ENCODE measurements at regions not wholly inside any gene's neighbourhood (a gene's known extent, or its start where the extent isn't known, plus 50 kb on each side); places are given as distances from the start of the nearest gene placed in this dataset.

DNA sequence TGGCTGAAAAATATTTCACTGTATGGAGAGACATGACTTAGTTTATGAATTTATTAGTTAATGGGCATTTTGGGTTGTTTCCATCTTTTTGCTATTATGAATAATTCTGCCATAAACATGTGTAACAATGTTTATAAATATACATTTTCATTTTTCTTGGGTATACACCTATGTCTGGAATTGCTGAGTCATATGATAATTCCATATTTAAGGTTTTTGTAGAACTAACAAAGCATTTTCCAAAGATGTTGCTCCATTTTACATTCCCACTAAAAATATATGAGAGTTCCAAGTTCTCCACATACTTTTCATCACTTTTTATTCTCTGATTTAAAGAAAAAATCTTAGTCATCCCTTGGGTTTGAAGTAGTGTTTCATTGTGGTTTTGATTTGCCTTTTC lies 108.8 kb upstream of the LRRTM4 start:
- no peak overlapping the region for H3K56ac ChIP-seq (ENCODE audit: extremely low read depth, insufficient read depth, low read length)
- CTCF ChIA-PET = no interaction called here
- no peak overlapping the region for H3K27ac ChIP-seq (ENCODE audit: insufficient read depth, low read length)
- no peak for TF ChIP-seq FOS (IDR thresholded peaks at IDR 0.05; ENCODE audit: low read depth, low read length)
- no peak for TF ChIP-seq RAD21 (IDR thresholded peaks at IDR 0.05; ENCODE audit: low read length)
- peak; percentile 43; the same call in 1 of the 2 replicates for TF ChIP-seq MAFK (IDR thresholded peaks at IDR 0.05; ENCODE audit: low read depth, low read length)
- no peak for TF ChIP-seq BHLHE40 (IDR thresholded peaks at IDR 0.05; ENCODE audit: low read depth, low read length)
- no peak for TF ChIP-seq CHD1 (IDR thresholded peaks at IDR 0.05; ENCODE audit: low read depth, low read length)
- no peak for TF ChIP-seq USF2 (IDR thresholded peaks at IDR 0.05; ENCODE audit: low read depth, low read length)
- TF ChIP-seq, protein P1, sequence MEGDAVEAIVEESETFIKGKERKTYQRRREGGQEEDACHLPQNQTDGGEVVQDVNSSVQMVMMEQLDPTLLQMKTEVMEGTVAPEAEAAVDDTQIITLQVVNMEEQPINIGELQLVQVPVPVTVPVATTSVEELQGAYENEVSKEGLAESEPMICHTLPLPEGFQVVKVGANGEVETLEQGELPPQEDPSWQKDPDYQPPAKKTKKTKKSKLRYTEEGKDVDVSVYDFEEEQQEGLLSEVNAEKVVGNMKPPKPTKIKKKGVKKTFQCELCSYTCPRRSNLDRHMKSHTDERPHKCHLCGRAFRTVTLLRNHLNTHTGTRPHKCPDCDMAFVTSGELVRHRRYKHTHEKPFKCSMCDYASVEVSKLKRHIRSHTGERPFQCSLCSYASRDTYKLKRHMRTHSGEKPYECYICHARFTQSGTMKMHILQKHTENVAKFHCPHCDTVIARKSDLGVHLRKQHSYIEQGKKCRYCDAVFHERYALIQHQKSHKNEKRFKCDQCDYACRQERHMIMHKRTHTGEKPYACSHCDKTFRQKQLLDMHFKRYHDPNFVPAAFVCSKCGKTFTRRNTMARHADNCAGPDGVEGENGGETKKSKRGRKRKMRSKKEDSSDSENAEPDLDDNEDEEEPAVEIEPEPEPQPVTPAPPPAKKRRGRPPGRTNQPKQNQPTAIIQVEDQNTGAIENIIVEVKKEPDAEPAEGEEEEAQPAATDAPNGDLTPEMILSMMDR (conservative IDR thresholded peaks at IDR 0.05; ENCODE audit: low read depth, low read length) = no peak
- TF ChIP-seq NFE2L2 (IDR thresholded peaks at IDR 0.05; ENCODE audit: low read depth, low read length) = peak; percentile 36; the same call in 1 of the 2 replicates
- no peak overlapping the region for H2BK20ac ChIP-seq (ENCODE audit: low read depth, low read length)
- H3K36me3 ChIP-seq (ENCODE audit: control insufficient read depth, insufficient read depth, low read length) = no peaks in the 10 kb centered on the region
- no peak overlapping the region for H4K91ac ChIP-seq (ENCODE audit: insufficient read depth, low read depth, low read length)
- H2BK5ac ChIP-seq (ENCODE audit: low read depth, low read length, poor library complexity, severe bottlenecking) = no peak overlapping the region
- H3K27me3 ChIP-seq (ENCODE audit: control insufficient read depth, insufficient read depth, low read length) = no peaks in the 10 kb centered on the region
- POLR2A ChIA-PET (ENCODE audit: unreplicated experiment) = no interaction called here
- no peak overlapping the region for H3K4me3 ChIP-seq (ENCODE audit: insufficient read depth, low read depth, low read length)
- ATAC-seq (ENCODE audit: low read depth) (no peak), DNase-seq (no peak)
- no peak overlapping the region for H2AFZ ChIP-seq (replicated peaks; ENCODE audit: low read length, poor library complexity)
- H3K9me3 ChIP-seq (ENCODE audit: control insufficient read depth, insufficient read depth, low read length) = peaks cover 5% of the 10 kb centered on the region
- H3K23ac ChIP-seq (ENCODE audit: low read depth, low read length) = no peak overlapping the region
- H2AK5ac ChIP-seq (ENCODE audit: low read depth, low read length) = no peak overlapping the region
- no peak overlapping the region for H3K14ac ChIP-seq (replicated peaks; ENCODE audit: low read depth, low read length)
- H3K9ac ChIP-seq (ENCODE audit: low read depth, low read length) = no peak overlapping the region
- BruUV-seq (replicated peaks) = no TSS peak
- H3K9me1 ChIP-seq (ENCODE audit: insufficient read depth, low read length) = no peaks in the 10 kb centered on the region
- H2BK120ac ChIP-seq (ENCODE audit: low read depth, low read length) = no peak overlapping the region
- no peak overlapping the region for H2AK9ac ChIP-seq (replicated peaks; ENCODE audit: low read depth, low read length, poor library complexity)
- intact Hi-C loops (cut with micrococcal nuclease) = no loop called here
- no peak overlapping the region for H3K4ac ChIP-seq (ENCODE audit: low read depth, low read length)
- H3K79me1 ChIP-seq (ENCODE audit: low read depth in 1 of 2, low read length in 2 of 2) = no peaks in the 10 kb centered on the region
- H3K4me1 ChIP-seq (ENCODE audit: control insufficient read depth, insufficient read depth, low read length) = no peaks in the 10 kb centered on the region
- in situ Hi-C loops (cut with MboI; ENCODE audit: low sequenced_read_pairs) = no loop called here
- H3K18ac ChIP-seq (ENCODE audit: low read depth, low read length) = no peak overlapping the region
- H4K8ac ChIP-seq (ENCODE audit: low read depth in 2 of 2, low read length in 2 of 2) = no peak overlapping the region
- no peak overlapping the region for H2BK15ac ChIP-seq (ENCODE audit: low read depth, low read length)
- H4K5ac ChIP-seq (ENCODE audit: low read depth, low read length) = no peak overlapping the region
- H3K4me2 ChIP-seq (ENCODE audit: low read depth, low read length) = no peak overlapping the region
- dilution Hi-C loops (cut with HindIII; ENCODE audit: low sequenced_read_pairs, unreplicated experiment) = no loop called here
- H4K20me1 ChIP-seq (ENCODE audit: insufficient read depth, low read length) = no peaks in the 10 kb centered on the region

All from IMR-90 (cell line).